Neuronal stem cell (in vitro differentiated cells): ENCODE measurements at regions not wholly inside any gene's neighbourhood (a gene's known extent, or its start where the extent isn't known, plus 50 kb on each side); places are given as distances from the start of the nearest gene placed in this dataset.

ENCODE experiments used
- DNase-seq: peaks from one replicate; pipeline ENCODE4 v3.0.0-alpha.2; 2013; ENCODE audit warnings: low spot score
- H2AFZ ChIP-seq: one replicate; pipeline ENCODE4 v1.6.1; 2013; ENCODE audit warnings: mild to moderate bottlenecking, low read length, inconsistent platforms
- H2AK5ac ChIP-seq: 2 replicates; pipeline ENCODE4 v1.6.1; 2013; ENCODE audit warnings: low read depth, mild to moderate bottlenecking, inconsistent platforms, low read length, moderate library complexity, mixed read lengths
- H2BK120ac ChIP-seq: 2 replicates; pipeline ENCODE4 v1.6.1; 2013; ENCODE audit warnings: low read depth, mild to moderate bottlenecking, inconsistent platforms, low read length, moderate library complexity, mixed read lengths
- H2BK12ac ChIP-seq: one replicate; pipeline ENCODE4 v1.6.1; 2013; ENCODE audit warnings: low read length, inconsistent platforms
- H2BK15ac ChIP-seq: 2 replicates; pipeline ENCODE4 v1.6.1; 2013; ENCODE audit warnings: mild to moderate bottlenecking, low read length, inconsistent platforms, mixed read lengths
- H2BK5ac ChIP-seq: one replicate; pipeline ENCODE4 v1.6.1; 2013; ENCODE audit warnings: inconsistent platforms, mild to moderate bottlenecking, low read length, moderate library complexity
- H3K14ac ChIP-seq: one replicate; pipeline ENCODE4 v1.6.1; 2013; ENCODE audit warnings: low read length, inconsistent platforms
- H3K18ac ChIP-seq: 2 replicates; pipeline ENCODE4 v1.6.1; 2013; ENCODE audit warnings: low read length, inconsistent platforms
- H3K23ac ChIP-seq: 2 replicates; pipeline ENCODE4 v1.6.1; 2013; ENCODE audit warnings: low read depth, mild to moderate bottlenecking, mixed read lengths, low read length, inconsistent platforms; ENCODE audit not compliant: poor library complexity
- H3K27ac ChIP-seq: replicated peaks from 3 replicates; pipeline ENCODE4 v1.5.1; 2013; ENCODE audit warnings: low read length, inconsistent platforms
- H3K27me3 ChIP-seq, 3 experiments: 2 replicates each; pipeline ENCODE4 v1.6.1; 2013; ENCODE audit warnings: low read length in 3 of 3, mild to moderate bottlenecking in 2 of 3, inconsistent platforms in 1 of 3, low read depth in 1 of 3, mixed read lengths in 1 of 3, moderate library complexity in 1 of 3; ENCODE audit not compliant: control insufficient read depth in 3 of 3, insufficient read depth in 3 of 3
- H3K36me3 ChIP-seq, 2 donors: replicated peaks in 1 of 2; 2 replicates each; pipeline ENCODE4 v1.6.1; 2013; ENCODE audit warnings: low read length in 2 of 2; ENCODE audit not compliant: control insufficient read depth in 2 of 2, insufficient read depth in 2 of 2
- H3K4ac ChIP-seq: 2 replicates; pipeline ENCODE4 v1.6.1; 2013; ENCODE audit warnings: inconsistent platforms, mild to moderate bottlenecking, low read length, moderate library complexity
- H3K4me1 ChIP-seq, 2 donors: 1 replicate in 1 of 2; 2 replicates in 1 of 2; pipeline ENCODE4 v1.6.1; 2013; ENCODE audit warnings: low read length in 2 of 2, low read depth in 1 of 2; ENCODE audit not compliant: control insufficient read depth in 2 of 2, insufficient read depth in 1 of 2
- H3K4me2 ChIP-seq: one replicate; pipeline ENCODE4 v1.6.1; 2013; ENCODE audit warnings: mild to moderate bottlenecking, low read length, inconsistent platforms; ENCODE audit not compliant: insufficient read depth, poor library complexity, severe bottlenecking
- H3K4me3 ChIP-seq, 2 donors: 2 replicates each; pipeline ENCODE4 v1.5.1; 2013; ENCODE audit warnings: low read length in 2 of 2, mild to moderate bottlenecking in 2 of 2, inconsistent platforms in 1 of 2, moderate library complexity in 1 of 2
- H3K79me1 ChIP-seq: one replicate; pipeline ENCODE4 v1.6.1; 2013; ENCODE audit warnings: low read depth, mild to moderate bottlenecking, inconsistent platforms, low read length, moderate library complexity
- H3K9ac ChIP-seq: one replicate; pipeline ENCODE4 v1.6.1; 2013; ENCODE audit warnings: mild to moderate bottlenecking, low read depth, low read length, inconsistent platforms; ENCODE audit not compliant: poor library complexity
- H3K9me3 ChIP-seq, 2 donors: replicated peaks in 1 of 2; 2 replicates each; pipeline versions ENCODE3 to v1.6.1; 2013; ENCODE audit warnings: low read length in 2 of 2, mild to moderate bottlenecking in 2 of 2, inconsistent platforms in 1 of 2, low read depth in 1 of 2, mixed read lengths in 1 of 2, moderate library complexity in 1 of 2; ENCODE audit not compliant: control insufficient read depth in 2 of 2, insufficient read depth in 1 of 2
- H4K8ac ChIP-seq: one replicate; pipeline ENCODE4 v1.6.1; 2013; ENCODE audit warnings: low read depth, mild to moderate bottlenecking, inconsistent platforms, low read length, moderate library complexity
- H4K91ac ChIP-seq: one replicate; pipeline ENCODE4 v1.6.1; 2013; ENCODE audit warnings: low read length, low read depth, mild to moderate bottlenecking, inconsistent platforms; ENCODE audit not compliant: poor library complexity
- WGBS, 2 donors: extraction: QIAGEN DNeasy Blood & Tissue Kit; methylation state at CpG; one replicate each; pipeline ENCODE4 v1.1.7; 2013; ENCODE audit warnings: missing lambda C conversion rate in 2 of 2, mixed read lengths in 1 of 2; ENCODE audit not compliant: insufficient read length in 2 of 2, insufficient replicate concordance in 1 of 2; ENCODE audit errors: extremely low coverage in 2 of 2; 5-methylcytosine and 5-hydroxymethylcytosine counted together

DNA sequence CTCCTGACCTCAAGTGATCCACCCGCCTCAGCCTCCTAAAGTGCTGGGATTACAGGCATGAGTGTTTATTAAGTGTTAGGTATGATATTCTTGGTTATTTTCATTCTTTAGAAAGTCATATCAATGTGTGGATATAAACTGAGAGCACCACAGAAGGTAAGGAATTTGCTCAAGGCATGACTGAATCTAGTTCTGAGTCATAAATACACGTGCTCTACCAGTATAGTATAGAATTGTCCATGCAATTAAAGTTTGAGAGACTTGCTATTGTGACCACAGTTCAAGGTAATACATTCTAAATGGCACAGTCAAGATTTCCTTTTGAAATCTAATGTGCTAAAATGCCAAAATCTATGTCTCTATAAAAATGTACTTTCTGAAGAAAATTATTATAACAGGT, 401.1 kb upstream of the CHRM3 start:
- H2AFZ ChIP-seq = no peak overlapping the region
- H4K91ac ChIP-seq = no peak overlapping the region
- no peak overlapping the region for H3K4me2 ChIP-seq
- H4K8ac ChIP-seq = no peak overlapping the region
- H3K4me3 ChIP-seq = no peak overlapping the region
- no peak overlapping the region for H2AK5ac ChIP-seq
- H2BK15ac ChIP-seq = no peak overlapping the region
- no peaks in the 10 kb centered on the region for H3K79me1 ChIP-seq
- H2BK12ac ChIP-seq = no peak overlapping the region
- H3K18ac ChIP-seq = no peak overlapping the region
- no peak overlapping the region for H3K4ac ChIP-seq
- no peak overlapping the region for H3K14ac ChIP-seq
- H2BK5ac ChIP-seq = no peak overlapping the region
- no peaks in the 10 kb centered on the region for H3K9me3 ChIP-seq
- no CpG with 5 or more reads among the region's 2 CpGs for WGBS, 2 donors
- H3K27ac ChIP-seq = no peak overlapping the region
- H3K27me3 ChIP-seq = no peaks in the 10 kb centered on the region
- H2BK120ac ChIP-seq = no peak overlapping the region
- H3K36me3 ChIP-seq = no peaks in the 10 kb centered on the region
- DNase-seq = no peak
- no peaks in the 10 kb centered on the region for H3K4me1 ChIP-seq
- H3K9ac ChIP-seq = no peak overlapping the region
- no peak overlapping the region for H3K23ac ChIP-seq

DNA sequence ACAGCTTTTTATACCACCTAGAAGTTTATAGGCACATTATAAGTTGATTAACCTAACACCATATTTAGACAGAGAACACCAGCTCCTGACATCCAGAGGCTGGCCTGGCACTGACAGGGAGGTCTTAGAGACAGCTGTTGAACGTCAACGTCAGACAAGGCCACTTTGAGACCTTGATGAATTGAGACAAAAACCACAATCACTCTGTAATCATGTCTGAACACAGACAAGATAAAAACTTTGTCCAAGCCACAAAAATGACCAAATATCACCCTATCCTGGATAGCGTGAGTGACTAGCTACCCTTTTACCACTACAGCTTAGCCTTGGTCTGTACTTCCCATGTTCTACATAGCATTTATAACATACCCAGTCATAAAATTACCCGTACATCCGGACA, 403.6 kb upstream of the CHRM3 start:
- Histone ChIP-seq H4K8ac (no peak overlapping the region), H2BK120ac (no peak overlapping the region), H3K23ac (no peak overlapping the region), H2AFZ (no peak overlapping the region), H2AK5ac (no peak overlapping the region), H3K4me1 (no peaks in the 10 kb centered on the region), H3K4ac (no peak overlapping the region), H3K4me2 (no peak overlapping the region), H3K79me1 (no peaks in the 10 kb centered on the region), H3K4me3 (no peak overlapping the region), H3K9me3 (no peaks in the 10 kb centered on the region), H3K18ac (no peak overlapping the region), H3K9ac (no peak overlapping the region), H2BK5ac (no peak overlapping the region), H3K27me3 (no peaks in the 10 kb centered on the region), H3K36me3 (no peaks in the 10 kb centered on the region), H4K91ac (no peak overlapping the region), H3K14ac (no peak overlapping the region), H2BK15ac (no peak overlapping the region), H3K27ac (no peak overlapping the region), H2BK12ac (no peak overlapping the region)
- DNase-seq = no peak
- no CpG with 5 or more reads among the region's 5 CpGs for WGBS, 2 donors

DNA sequence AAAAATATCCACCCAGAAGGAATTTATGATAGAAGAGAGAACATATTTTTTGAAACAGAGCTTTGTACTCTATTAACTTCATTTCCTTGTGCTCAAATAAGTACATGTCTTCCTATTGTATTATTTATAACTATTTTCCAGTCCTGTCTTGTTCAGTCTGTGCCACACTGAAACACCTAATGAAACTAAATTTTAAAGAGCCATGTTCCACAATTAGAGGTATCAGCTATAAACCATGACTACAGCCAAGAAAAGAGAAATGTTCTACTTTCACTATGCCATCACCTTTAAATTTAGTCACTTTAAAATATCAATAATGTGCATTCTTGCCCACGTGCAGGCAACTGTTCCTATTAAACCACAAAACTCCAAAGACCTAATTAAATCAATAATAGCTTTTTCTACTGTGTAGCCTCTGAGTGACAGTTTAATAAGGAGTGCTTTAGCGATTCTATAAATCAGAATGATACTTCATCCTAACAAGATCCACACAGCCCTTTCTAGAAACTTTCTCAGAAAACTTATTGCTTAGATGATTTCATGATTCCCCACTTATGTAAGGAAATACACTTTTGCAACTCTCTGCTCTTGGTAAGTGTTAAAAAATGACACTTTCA, 404.9 kb upstream of the CHRM3 start:
- no peak overlapping the region for H2BK5ac ChIP-seq
- H2BK12ac ChIP-seq = no peak overlapping the region
- H3K9ac ChIP-seq = no peak overlapping the region
- H3K4me2 ChIP-seq = no peak overlapping the region
- DNase-seq = no peak
- no peak overlapping the region for H2BK15ac ChIP-seq
- no peak overlapping the region for H2AK5ac ChIP-seq
- H3K18ac ChIP-seq = no peak overlapping the region
- WGBS, 2 donors = no CpG with 5 or more reads among the region's 2 CpGs
- no peak overlapping the region for H3K4ac ChIP-seq
- no peaks in the 10 kb centered on the region for H3K79me1 ChIP-seq
- no peak overlapping the region for H3K23ac ChIP-seq
- H3K9me3 ChIP-seq = no peaks in the 10 kb centered on the region
- H2AFZ ChIP-seq = no peak overlapping the region
- no peaks in the 10 kb centered on the region for H3K4me1 ChIP-seq
- H4K91ac ChIP-seq = no peak overlapping the region
- H2BK120ac ChIP-seq = no peak overlapping the region
- H3K27me3 ChIP-seq = no peaks in the 10 kb centered on the region
- no peak overlapping the region for H3K27ac ChIP-seq
- H4K8ac ChIP-seq = no peak overlapping the region
- no peak overlapping the region for H3K4me3 ChIP-seq
- H3K14ac ChIP-seq = no peak overlapping the region
- H3K36me3 ChIP-seq = no peaks in the 10 kb centered on the region

DNA sequence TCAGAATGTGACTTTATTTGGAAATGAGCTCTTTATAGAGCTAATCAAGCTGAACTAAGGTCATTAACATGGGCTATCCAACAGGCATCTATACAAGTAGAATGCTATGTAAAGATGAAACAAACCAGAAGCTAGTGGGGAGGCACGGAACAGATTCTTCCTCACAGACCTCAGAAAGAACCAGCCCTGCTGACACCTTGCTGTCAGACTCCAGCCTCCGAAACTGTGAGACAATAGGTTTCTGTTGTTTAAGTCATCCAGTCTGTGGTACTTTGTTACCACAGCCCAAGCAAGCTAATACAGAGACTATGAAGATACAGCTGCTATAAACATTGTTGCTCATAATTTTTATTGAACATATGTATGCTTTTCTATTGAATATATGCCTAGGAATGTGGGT, 406.3 kb upstream of the CHRM3 start:
- no peak overlapping the region for H2BK5ac ChIP-seq
- no peak overlapping the region for H3K4me2 ChIP-seq
- no peak overlapping the region for H3K4ac ChIP-seq
- H3K4me1 ChIP-seq = no peaks in the 10 kb centered on the region
- no peak overlapping the region for H2AFZ ChIP-seq
- H2BK120ac ChIP-seq = no peak overlapping the region
- H2AK5ac ChIP-seq = no peak overlapping the region
- H3K4me3 ChIP-seq = no peak overlapping the region
- H3K23ac ChIP-seq = no peak overlapping the region
- H3K18ac ChIP-seq = no peak overlapping the region
- WGBS, 2 donors = no CpG with 5 or more reads among the region's 2 CpGs
- H3K36me3 ChIP-seq = no peaks in the 10 kb centered on the region
- H3K9ac ChIP-seq = no peak overlapping the region
- H3K79me1 ChIP-seq = no peaks in the 10 kb centered on the region
- H3K9me3 ChIP-seq = no peaks in the 10 kb centered on the region
- no peak overlapping the region for H2BK12ac ChIP-seq
- H4K8ac ChIP-seq = no peak overlapping the region
- H2BK15ac ChIP-seq = no peak overlapping the region
- H3K27me3 ChIP-seq = no peaks in the 10 kb centered on the region
- H3K27ac ChIP-seq = no peak overlapping the region
- DNase-seq = no peak
- no peak overlapping the region for H4K91ac ChIP-seq
- H3K14ac ChIP-seq = no peak overlapping the region
